IMR-90 (cell line): ENCODE measurements at regions not wholly inside any gene's neighbourhood (a gene's known extent, or its start where the extent isn't known, plus 50 kb on each side); places are given as distances from the start of the nearest gene placed in this dataset.
A peak's percentile ranks its signal among the peaks of the same experiment; 100 is the strongest.

ENCODE experiments used
- ATAC-seq: fragments of 200-7000 bp; cut with Tn5 transposase; 2 replicates; pipeline ENCODE4 v1.9.1; 2020; ENCODE audit warnings: low read depth, mild to moderate bottlenecking, moderate library complexity
- BruUV-seq: library from RNA; stranded (reverse); fragments of 400-500 nt; replicated peaks from 2 replicates; lab custom pipeline; 2021; lab: Mats Ljungman, UMichigan
- CTCF ChIA-PET: fragments of 300-600 bp; formaldehyde crosslinking; extraction: SDS; loops from one replicate; lab custom pipeline; 2021; ENCODE audit warnings: antibody characterized with exemption; lab: Yijun Ruan, JAX
- POLR2A ChIA-PET: fragments of 300-600 bp; sonication (Branson Sonifier 250); formaldehyde crosslinking; loops from one replicate; lab custom pipeline; 2022; ENCODE audit warnings: antibody characterized with exemption; ENCODE audit not compliant: unreplicated experiment; lab: Charles Lee
- DNase-seq: peaks from one replicate; pipeline ENCODE4 v3.0.0; 2013
- H2AFZ ChIP-seq: replicated peaks from 2 replicates; pipeline ENCODE3; 2013; ENCODE audit warnings: low read length, mild to moderate bottlenecking; ENCODE audit not compliant: poor library complexity
- H2AK5ac ChIP-seq: 2 replicates; pipeline ENCODE4 v1.6.1; 2013; ENCODE audit warnings: low read depth, low read length, inconsistent platforms
- H2AK9ac ChIP-seq: replicated peaks from 2 replicates; pipeline ENCODE3; 2013; ENCODE audit warnings: mild to moderate bottlenecking, low read depth, low read length, moderate library complexity; ENCODE audit not compliant: poor library complexity
- H2BK120ac ChIP-seq: 2 replicates; pipeline ENCODE4 v1.6.1; 2013; ENCODE audit warnings: low read depth, low read length, inconsistent platforms
- H2BK15ac ChIP-seq: 3 replicates; pipeline ENCODE4 v1.6.1; 2013; ENCODE audit warnings: low read depth, low read length, inconsistent platforms
- H2BK20ac ChIP-seq: 2 replicates; pipeline ENCODE4 v1.6.1; 2013; ENCODE audit warnings: low read depth, mild to moderate bottlenecking, inconsistent platforms, low read length, moderate library complexity
- H2BK5ac ChIP-seq: 2 replicates; pipeline ENCODE4 v1.6.1; 2013; ENCODE audit warnings: mild to moderate bottlenecking, low read depth, low read length, inconsistent platforms; ENCODE audit not compliant: poor library complexity, severe bottlenecking
- H3K14ac ChIP-seq: replicated peaks from 2 replicates; pipeline ENCODE4 v1.6.1; 2013; ENCODE audit warnings: low read depth, low read length, inconsistent platforms
- H3K18ac ChIP-seq: 2 replicates; pipeline ENCODE4 v1.6.1; 2013; ENCODE audit warnings: low read depth, low read length, control low read depth
- H3K23ac ChIP-seq: 2 replicates; pipeline ENCODE4 v1.6.1; 2013; ENCODE audit warnings: low read depth, low read length, inconsistent platforms
- H3K27ac ChIP-seq: 2 replicates; pipeline ENCODE4 v1.5.1; 2013; ENCODE audit warnings: mild to moderate bottlenecking, control low read depth, low read length; ENCODE audit not compliant: insufficient read depth
- H3K27me3 ChIP-seq: 2 replicates; pipeline ENCODE4 v1.6.1; 2013; ENCODE audit warnings: low read length; ENCODE audit not compliant: control insufficient read depth, insufficient read depth
- H3K36me3 ChIP-seq: 2 replicates; pipeline ENCODE4 v1.6.1; 2013; ENCODE audit warnings: low read length, mixed read lengths; ENCODE audit not compliant: control insufficient read depth, insufficient read depth
- H3K4ac ChIP-seq: 2 replicates; pipeline ENCODE4 v1.6.1; 2013; ENCODE audit warnings: low read depth, low read length, inconsistent platforms
- H3K4me1 ChIP-seq: 2 replicates; pipeline ENCODE4 v1.6.1; 2013; ENCODE audit warnings: low read length, mixed read lengths; ENCODE audit not compliant: control insufficient read depth, insufficient read depth
- H3K4me2 ChIP-seq: 2 replicates; pipeline ENCODE4 v1.6.1; 2013; ENCODE audit warnings: low read depth, mild to moderate bottlenecking, control low read depth, low read length, moderate library complexity
- H3K4me3 ChIP-seq: 2 replicates; pipeline ENCODE4 v1.5.1; 2013; ENCODE audit warnings: low read depth, mild to moderate bottlenecking, control low read depth, low read length, moderate library complexity; ENCODE audit not compliant: insufficient read depth
- H3K56ac ChIP-seq: 2 replicates; pipeline ENCODE4 v1.6.1; 2013; ENCODE audit warnings: low read length, inconsistent platforms; ENCODE audit not compliant: insufficient read depth; ENCODE audit errors: extremely low read depth
- H3K79me1 ChIP-seq, 2 experiments: 2 replicates each; pipeline ENCODE4 v1.6.1; 2013; ENCODE audit warnings: low read length in 2 of 2, inconsistent platforms in 1 of 2, low read depth in 1 of 2
- H3K9ac ChIP-seq: 2 replicates; pipeline ENCODE4 v1.6.1; 2013; ENCODE audit warnings: low read depth, low read length, control low read depth
- H3K9me1 ChIP-seq: 2 replicates; pipeline ENCODE4 v1.6.1; 2013; ENCODE audit warnings: low read length, inconsistent platforms; ENCODE audit not compliant: insufficient read depth
- H3K9me3 ChIP-seq: 2 replicates; pipeline ENCODE4 v1.6.1; 2013; ENCODE audit warnings: low read length; ENCODE audit not compliant: control insufficient read depth, insufficient read depth
- H4K20me1 ChIP-seq: 2 replicates; pipeline ENCODE4 v1.6.1; 2013; ENCODE audit warnings: low read length, inconsistent platforms; ENCODE audit not compliant: insufficient read depth
- H4K5ac ChIP-seq: 2 replicates; pipeline ENCODE4 v1.6.1; 2013; ENCODE audit warnings: mild to moderate bottlenecking, low read depth, low read length, control low read depth
- H4K8ac ChIP-seq, 2 experiments: 2 replicates each; pipeline ENCODE4 v1.6.1; 2013; ENCODE audit warnings: low read depth in 2 of 2, low read length in 2 of 2, control low read depth in 1 of 2, inconsistent platforms in 1 of 2
- H4K91ac ChIP-seq: 2 replicates; pipeline ENCODE4 v1.6.1; 2013; ENCODE audit warnings: low read depth, low read length, inconsistent platforms; ENCODE audit not compliant: insufficient read depth
- FOS ChIP-seq: fragments of 150-350 bp; IDR thresholded peaks from 2 replicates; pipeline ENCODE4 v1.6.1; 2016; ENCODE audit warnings: low read depth, low read length
- RAD21 ChIP-seq: IDR thresholded peaks from 2 replicates; pipeline ENCODE4 v1.6.1; 2012; ENCODE audit warnings: low read length, improper control_type of control experiment
- WGBS, 2 experiments: methylation state at CpG; one replicate each; pipeline versions ENCODE4 v1.1.5 to v1.1.7; 2013; ENCODE audit warnings: missing lambda C conversion rate in 2 of 2; ENCODE audit not compliant: insufficient read length in 1 of 2; ENCODE audit errors: extremely low coverage in 2 of 2; 5-methylcytosine and 5-hydroxymethylcytosine counted together
- dilution Hi-C: fragments of 300-500 bp; cut with HindIII; formaldehyde crosslinking; loops from one replicate; pipeline ENCODE4 v1.14.3; 2018; ENCODE audit warnings: low sequenced_read_pairs; ENCODE audit not compliant: unreplicated experiment
- in situ Hi-C: fragments of 300-500 bp; cut with MboI; formaldehyde crosslinking; loops from 3 replicates; pipeline ENCODE4 v1.14.3; 2019; ENCODE audit warnings: low sequenced_read_pairs, inconsistent platforms, mixed read lengths
- intact Hi-C: fragments of 100-400 bp; cut with micrococcal nuclease; formaldehyde crosslinking; loops from 2 replicates; pipeline ENCODE4 v1.10.0; 2022

DNA sequence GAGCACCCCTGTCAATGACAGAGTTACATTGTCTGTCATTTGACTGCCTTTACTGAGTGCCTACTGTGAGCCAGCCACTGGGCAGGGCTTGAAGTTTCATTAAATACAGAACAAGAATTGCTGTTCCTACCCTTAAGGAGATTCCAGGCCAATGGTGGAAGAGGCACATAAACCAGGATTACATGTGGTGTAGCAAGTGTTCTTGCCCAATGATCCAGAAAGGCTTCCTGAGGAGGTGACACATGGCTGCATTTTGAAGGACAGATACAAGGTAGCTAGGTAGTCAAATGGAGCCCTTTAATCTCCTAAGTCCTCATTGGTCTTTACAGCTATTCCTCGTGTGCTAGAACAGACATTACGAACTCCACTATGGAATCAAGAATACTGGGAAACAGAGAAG lies 312.7 kb downstream of the ETAA1 start:
- TF ChIP-seq FOS (no peak), RAD21 (no peak)

More for the DNA sequence above, 312.7 kb downstream of the ETAA1 start:
- Histone ChIP-seq H3K36me3 (no peaks in the 10 kb centered on the region), H4K91ac (no peak overlapping the region), H3K14ac (no peak overlapping the region), H3K56ac (no peak overlapping the region), H4K8ac (no peak overlapping the region), H3K9me3 (no peaks in the 10 kb centered on the region), H2BK15ac (no peak overlapping the region), H2AK5ac (no peak overlapping the region), H3K27me3 (no peaks in the 10 kb centered on the region), H3K27ac (no peak overlapping the region), H3K4me1 (no peaks in the 10 kb centered on the region), H2BK20ac (no peak overlapping the region), H3K79me1 (no peaks in the 10 kb centered on the region), H3K4ac (no peak overlapping the region), H3K18ac (no peak overlapping the region), H4K5ac (no peak overlapping the region), H3K9ac (no peak overlapping the region), H2BK120ac (no peak overlapping the region), H3K23ac (no peak overlapping the region), H3K4me2 (no peak overlapping the region), H3K9me1 (no peaks in the 10 kb centered on the region), H2AK9ac (peak overlapping the region; percentile 7), H2BK5ac (no peak overlapping the region), H2AFZ (no peak overlapping the region), H4K20me1 (no peaks in the 10 kb centered on the region), H3K4me3 (no peak overlapping the region)
- ChIA-PET POLR2A (no interaction called here), CTCF (no interaction called here)
- in situ Hi-C loops: no loop called here
- WGBS, 2 experiments: no CpG with 5 or more reads among the region's 2 CpGs
- DNase-seq (no peak), ATAC-seq (no peak)
- intact Hi-C loops: no loop called here
- no TSS peak for BruUV-seq
- dilution Hi-C loops: no loop called here
